NT2/D1 (cell line): ENCODE measurements at regions not wholly inside any gene's neighbourhood (a gene's known extent, or its start where the extent isn't known, plus 50 kb on each side); places are given as distances from the start of the nearest gene placed in this dataset.

Experiments used
- SUZ12 ChIP-seq: IDR thresholded peaks from 2 replicates; pipeline ENCODE4 v1.6.1; 2011; ENCODE audit not compliant: insufficient read length, insufficient read depth; ENCODE audit errors: extremely low read depth
- YY1 ChIP-seq: IDR thresholded peaks from 2 replicates; pipeline ENCODE4 v1.6.1; 2011; ENCODE audit not compliant: insufficient read length, insufficient read depth
- ZNF274 ChIP-seq: IDR thresholded peaks from 2 replicates; pipeline ENCODE4 v1.6.1; 2011; ENCODE audit warnings: mild to moderate bottlenecking, low read depth, low read length

- TF ChIP-seq ZNF274 = no peak
- TF ChIP-seq YY1 = no peak
- no peak for TF ChIP-seq SUZ12
Measured at GRCh38 chr6:149162924-149163323, 154.6 kb upstream of the TAB2 start.
